NCI-H1048 (cell line): ENCODE measurements at regions not wholly inside any gene's neighbourhood (a gene's known extent, or its start where the extent isn't known, plus 50 kb on each side); places are given as distances from the start of the nearest gene placed in this dataset.

ENCODE experiments used
- DNase-seq: peaks from one replicate; lab custom pipeline; 2025; lab: John Stamatoyannopoulos, UW

GRCh38 chr11:128407962-128408361, 179.4 kb downstream of the ETS1 start:
- no peak for DNase-seq

DNA sequence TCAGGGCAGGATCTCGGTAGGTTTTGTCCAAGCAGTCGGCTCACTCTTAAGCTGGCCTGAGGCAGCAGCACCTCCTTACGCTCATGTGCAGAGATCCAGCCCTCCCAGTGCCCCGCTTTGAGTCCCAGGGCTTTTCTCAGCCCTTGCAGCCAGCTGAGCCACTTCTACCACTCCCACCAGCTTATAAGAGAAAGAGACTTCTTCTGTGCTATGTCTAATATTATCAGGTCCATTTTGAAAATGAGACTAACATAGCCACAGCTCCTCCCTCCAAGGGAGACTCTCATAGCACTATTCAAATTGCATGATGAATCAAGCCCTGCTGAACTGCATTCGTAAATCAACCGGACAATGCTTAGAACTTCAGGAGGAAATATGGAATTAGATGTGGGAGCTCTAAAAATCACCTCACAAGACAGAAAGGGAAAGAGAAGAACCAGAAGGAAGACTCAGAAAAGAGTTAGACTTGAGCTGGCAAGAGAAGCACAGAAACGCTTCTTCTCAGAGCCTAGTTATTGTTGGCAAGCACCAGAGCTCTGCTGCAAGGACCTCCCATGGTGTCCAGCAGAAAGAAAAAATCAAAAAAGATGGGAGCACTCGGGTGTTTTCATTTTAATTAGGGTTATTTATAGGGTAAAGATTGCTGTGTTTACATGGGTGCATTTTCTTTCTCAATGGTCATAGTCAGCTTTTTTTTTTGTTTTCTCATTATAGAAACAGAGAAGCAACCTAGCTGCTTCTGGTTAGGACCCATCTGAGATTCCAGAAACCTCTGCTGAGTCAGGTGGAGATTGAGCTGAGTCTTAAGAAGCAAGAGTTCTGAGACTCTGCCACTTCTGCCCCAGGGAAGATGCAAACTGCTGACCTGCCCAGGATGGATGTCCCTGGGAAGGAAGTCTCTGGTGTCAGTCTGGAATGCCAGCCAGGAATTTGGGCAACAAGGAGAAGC, 181.4 kb downstream of the ETS1 start:
- DNase-seq = no peak

DNA sequence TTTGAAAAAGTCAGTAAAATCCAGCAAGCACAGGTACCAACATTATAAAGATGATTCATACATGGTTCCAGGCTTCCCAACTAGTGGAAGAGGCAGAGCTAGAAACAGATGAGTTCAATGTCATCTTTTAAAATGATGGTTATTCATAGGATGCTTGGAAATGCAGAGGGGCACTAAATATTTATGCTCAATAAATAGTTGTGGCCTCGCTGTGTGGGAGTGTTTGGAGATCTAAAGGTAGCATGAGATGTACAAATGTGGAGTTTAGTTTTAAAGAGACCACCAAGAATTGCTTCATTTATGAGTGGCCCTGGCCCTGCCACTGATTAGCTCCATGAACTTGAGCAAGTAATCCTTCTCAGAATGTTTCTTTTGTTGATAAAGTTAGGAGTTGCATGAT, 182.2 kb downstream of the ETS1 start:
- no peak for DNase-seq

- no peak for DNase-seq
Observed at GRCh38 chr11:128404437-128404836, 182.9 kb downstream of the ETS1 start.

GRCh38 chr11:128400382-128401203, 186.8 kb downstream of the ETS1 start:
- DNase-seq = no peak

GRCh38 chr11:128399251-128400121, 187.9 kb downstream of the ETS1 start:
- DNase-seq = no peak

- DNase-seq = no peak
Observed at GRCh38 chr11:128398517-128399250, 188.7 kb downstream of the ETS1 start.

DNA sequence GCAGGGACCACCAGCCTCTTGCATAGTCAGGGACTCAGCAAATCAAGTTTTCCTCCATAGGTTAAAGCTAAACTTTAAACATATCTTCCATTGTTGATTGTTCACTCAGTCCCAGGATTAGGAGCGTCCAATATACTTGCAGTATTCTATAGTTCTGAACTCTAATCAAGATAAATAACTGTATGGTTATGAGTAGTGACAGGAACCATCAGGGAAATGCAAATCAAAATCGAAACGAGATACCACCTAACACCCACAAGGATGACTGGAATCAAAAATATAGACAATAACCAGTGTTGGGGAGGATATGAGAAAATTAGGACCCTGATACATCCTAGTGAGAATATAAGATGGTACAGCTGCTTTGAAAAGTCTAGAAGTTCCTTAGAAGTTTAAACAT, 190.0 kb downstream of the ETS1 start:
- DNase-seq = no peak

- no peak for DNase-seq
Observed at GRCh38 chr11:128394431-128395089, 192.8 kb downstream of the ETS1 start.

- no peak for DNase-seq
Observed at GRCh38 chr11:128392259-128392658, 195.1 kb downstream of the ETS1 start.

DNA sequence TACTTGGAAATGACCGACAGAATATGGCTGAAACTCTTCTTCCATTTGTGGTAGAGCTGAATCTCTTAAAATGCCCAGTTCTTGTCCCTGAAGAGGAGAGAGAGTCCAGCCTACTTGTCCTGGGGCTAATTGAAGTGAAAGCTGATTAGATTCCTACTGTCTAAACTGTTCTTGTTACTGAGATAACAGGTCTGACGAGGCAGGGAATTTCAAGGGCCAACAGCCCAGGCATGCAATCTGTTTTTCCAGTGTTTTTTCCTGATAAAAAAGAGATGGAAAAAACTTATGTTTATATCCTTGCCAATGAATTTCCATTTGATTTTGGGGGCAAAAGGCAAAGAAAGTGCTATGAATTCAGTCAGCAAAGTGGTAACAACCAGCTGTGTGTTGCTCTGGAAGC, 195.5 kb downstream of the ETS1 start:
- DNase-seq = no peak

DNA sequence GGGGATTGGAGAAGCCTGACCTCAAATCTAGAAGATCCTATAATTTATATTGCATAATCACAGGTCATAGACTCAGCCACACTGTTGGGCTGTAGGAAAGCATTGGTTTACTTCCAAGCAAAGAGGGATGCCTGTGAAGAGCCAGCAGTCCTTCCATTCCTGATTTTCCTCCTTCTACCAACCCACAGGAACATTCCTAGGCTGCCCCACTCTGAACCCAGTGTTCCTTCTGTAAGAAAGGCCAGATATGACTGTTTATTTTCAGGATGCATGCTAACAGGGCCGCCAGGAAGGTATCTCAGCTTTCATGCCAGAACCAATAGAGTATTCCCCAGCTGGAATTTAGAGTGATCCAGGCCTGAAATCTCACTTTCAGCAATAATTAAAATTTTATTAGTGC, 197.1 kb downstream of the ETS1 start:
- DNase-seq = no peak

DNA sequence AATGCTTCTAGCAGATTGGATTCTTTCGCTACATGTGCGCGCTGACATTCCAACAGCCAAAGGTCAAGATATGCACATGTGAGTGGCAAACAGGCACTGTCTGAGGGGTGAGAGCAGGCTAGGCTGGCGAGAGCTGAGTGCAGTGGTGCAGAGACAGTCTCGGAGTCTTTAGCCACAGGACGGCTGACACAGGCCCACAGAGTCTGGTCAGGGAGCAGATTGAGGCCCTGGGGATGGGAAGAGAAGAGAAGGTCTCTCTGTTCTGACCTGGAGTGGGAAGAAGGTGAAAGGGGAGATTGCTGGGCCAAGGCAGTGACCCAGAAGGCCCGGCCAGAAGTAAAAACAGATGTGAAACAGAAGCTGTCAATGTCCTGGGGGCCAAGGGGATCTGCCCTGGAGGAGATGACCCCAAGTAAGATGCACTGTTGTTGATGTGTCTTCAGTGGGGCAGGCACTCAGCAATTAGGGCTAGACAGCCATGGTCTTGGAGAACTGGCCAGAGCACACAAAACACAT, 197.8 kb downstream of the ETS1 start:
- no peak for DNase-seq

DNA sequence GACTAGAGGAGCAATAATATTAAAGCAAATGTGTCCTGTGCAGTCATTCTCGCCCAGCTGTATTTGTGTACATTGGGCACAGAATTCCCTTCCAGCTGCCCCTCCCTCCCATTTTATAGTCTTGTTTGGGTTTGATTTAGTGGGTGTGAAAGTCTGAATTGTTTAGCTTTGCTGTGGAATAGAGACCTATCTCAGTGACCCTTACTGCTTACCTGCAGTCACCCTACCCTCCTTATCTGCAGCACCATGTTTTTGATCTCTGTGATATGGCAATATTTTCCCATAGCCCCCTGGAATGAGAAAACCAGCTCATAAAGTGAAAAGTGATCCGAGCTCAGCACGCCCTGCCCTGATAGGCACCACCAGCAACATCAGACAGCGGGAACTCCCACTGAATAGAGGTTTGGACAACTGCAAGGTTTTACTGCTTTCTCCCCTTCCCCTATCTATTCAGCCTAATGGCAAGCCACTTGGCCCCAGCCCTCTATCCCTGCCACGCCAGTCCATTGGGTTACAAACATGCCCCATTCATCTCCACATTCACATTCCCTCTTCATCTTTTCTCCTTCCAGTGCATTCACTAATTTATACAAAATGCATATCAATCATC, 199.0 kb downstream of the ETS1 start:
- DNase-seq = no peak

- no peak for DNase-seq
Observed at GRCh38 chr11:128379587-128380580, 207.5 kb downstream of the ETS1 start.

DNA sequence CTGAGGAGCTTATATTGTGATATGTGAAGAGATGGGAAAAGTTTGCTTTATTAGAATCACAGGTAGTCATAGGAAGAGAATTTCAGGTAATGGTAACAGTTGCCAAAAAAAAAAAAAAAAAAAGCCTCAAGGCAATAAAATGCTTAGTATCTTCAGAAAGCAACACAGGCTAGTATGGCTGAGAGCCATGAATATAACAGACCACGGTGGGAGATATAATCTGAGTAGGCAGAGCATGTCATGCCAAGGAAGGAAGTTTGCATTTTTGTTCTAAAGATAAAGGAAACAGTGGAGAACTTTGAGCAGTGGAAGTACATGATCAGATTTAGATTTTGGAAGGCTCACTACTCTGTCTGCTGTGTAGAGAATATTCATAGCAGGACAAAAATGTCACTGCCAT, 211.4 kb downstream of the ETS1 start:
- no peak for DNase-seq

DNA sequence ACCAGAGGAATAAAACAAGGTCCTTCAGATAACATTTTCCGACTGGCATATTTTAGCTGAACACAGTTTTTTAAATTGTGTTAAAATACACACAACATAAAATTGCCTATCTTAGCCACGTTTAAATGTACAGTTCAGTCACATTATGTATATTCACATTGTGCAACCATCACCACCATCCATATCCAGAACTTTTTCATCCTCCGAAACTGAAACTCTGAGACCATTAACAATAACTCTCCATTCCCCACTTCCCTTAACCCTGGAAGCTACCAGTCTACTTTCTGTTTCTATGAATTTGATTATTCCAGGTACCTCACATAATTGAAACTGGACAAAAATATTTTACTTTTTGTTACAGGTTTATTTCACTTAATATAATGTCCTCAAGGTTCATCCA, 213.3 kb downstream of the ETS1 start:
- no peak for DNase-seq

DNA sequence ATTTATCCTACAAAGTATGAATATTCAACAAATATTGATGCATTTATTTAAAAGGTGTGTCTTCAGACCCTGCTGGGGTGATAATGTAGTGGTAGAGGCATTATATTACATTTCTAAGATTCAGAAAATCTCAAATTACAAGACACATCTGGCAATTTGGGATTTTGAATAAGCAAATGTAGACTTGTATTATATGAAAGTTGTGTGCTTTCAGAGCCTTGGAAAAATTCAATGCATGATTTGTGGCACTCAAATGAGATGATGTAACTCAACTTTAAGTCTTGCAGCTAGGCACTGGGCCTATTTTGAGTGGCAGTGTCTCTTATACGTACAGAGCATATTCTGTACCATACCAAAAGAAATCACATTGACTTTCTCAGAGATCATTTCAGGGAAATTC, 214.4 kb downstream of the ETS1 start:
- no peak for DNase-seq

GRCh38 chr11:128367573-128367972, 219.8 kb downstream of the ETS1 start:
- no peak for DNase-seq
